HG02642 (cell line): ENCODE measurements at regions not wholly inside any gene's neighbourhood (a gene's known extent, or its start where the extent isn't known, plus 50 kb on each side); places are given as distances from the start of the nearest gene placed in this dataset.

ENCODE experiments used
- ATAC-seq: cut with Tn5 transposase; IDR thresholded peaks from one replicate; pipeline ENCODE4 v1.9.1; 2021; ENCODE audit warnings: mild to moderate bottlenecking; ENCODE audit not compliant: unreplicated experiment, poor library complexity

DNA sequence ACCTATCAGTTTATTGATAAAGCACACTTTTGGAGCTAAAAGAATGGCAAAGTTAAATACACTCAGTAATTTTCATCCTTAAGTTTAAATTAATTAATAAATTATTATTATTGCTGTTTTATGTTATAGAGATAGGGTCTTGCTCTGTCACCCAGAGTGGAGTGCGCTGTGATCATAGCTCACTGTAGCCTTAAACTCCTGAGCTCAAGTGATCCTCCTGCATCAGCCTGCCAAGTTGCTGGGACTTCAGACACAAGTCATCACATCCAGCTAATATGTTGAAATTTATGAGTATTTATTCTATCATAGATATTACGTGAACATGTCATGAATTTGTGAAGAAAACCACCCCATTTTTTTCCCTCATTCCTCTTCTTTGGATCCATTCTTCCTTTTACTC is 64.2 kb downstream of the GJA1 start:
- no peak for ATAC-seq

DNA sequence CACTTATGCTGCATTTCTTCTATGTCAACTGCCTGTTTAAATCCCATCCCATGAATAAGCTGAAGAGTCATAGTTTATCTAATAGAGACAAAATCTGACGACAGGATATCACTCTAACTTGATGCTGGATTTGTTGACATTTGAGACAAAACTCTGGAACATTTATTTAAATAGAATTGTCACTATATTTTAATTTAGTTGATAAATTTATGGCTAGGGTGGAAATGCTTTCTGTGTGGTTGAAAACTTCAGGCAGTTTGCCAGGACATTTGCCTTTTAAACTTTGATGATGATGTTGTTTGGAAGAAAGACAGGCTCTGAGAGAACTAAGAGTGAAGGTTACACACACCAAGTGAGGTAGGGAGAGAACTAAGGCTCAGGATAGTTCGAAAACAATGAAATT is 68.1 kb downstream of the GJA1 start:
- ATAC-seq = no peak

DNA sequence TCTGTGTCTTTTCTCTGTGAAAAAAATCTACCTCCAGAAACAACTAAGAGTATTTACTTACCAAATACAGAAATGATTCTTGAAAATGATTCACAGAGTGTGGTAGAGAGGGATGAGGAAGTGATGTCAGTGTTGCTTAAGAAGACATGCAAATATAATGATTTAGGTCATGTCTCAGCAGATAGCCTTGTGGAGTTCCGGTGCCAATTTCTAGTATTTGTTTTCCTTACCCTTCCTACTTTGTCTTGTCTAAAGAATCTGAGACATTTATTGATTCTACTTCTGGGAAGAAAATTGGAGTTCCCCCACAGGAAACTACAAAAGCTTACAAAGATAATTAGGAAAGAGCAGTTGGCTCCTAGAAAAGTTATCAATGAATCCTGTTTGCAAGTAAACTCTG is 68.8 kb downstream of the GJA1 start:
- no peak for ATAC-seq

DNA sequence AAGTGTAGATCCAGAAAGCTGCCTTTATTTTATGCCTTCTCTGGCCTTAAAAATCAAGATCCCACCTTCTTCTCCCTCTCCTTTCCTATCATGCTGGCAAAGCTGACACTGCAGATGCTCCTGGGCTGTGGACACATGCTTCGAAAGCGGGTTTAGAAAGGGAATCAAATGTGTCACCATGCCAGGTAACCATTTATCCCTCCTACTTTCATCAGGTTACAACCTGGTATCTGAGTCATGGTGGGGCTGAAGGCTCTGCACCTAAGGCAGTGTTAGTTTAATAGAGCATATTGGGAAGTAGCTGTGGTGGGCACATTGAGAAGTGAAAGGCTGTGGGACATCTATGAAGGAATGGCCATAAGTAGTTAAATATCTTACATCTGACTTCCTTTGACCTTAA is 69.8 kb downstream of the GJA1 start:
- ATAC-seq = no peak

DNA sequence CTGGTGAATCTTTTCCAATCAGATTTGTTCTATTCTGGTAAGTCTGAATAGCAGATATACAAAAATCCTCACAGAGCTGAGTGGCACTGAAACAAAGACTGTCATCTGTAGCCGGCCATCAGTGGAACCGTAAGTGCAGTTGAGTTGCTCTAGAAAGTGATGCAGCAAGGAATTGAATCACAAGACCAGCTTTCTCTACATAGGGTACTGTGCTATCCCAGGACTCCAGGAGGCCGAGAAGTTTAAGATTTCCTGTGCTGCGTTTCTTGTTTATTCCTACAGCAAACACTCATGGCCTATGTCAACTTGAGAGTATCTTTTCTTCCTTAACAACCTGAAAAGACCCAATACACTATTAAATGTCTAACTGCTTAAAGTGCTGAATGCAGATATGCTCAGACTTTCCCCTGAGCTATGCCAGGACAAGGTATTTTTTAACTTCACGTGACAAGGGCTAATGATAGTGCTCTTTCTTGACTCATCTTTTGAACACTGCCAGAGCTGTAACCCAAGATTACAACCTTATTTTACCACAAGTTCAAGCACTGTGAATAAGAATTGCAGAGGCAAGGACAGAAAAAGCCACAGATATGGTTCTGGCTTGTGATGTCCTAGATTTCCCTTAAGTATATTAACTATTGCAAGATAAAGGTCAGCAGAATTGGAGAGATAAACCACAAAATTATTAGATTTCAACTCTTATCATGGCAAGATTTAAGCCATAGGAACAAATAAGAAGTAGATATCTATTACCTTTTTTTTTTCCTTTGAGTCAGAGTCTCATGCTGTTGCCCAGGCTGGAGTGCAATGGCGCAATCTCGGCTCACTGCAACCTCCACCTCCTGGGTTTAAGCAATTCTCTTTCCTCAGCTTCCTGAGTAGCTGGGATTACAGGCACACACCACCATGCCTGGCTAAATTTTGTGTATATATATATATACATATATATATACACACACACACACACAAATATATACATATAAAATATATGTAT is 71.6 kb downstream of the GJA1 start:
- no peak for ATAC-seq

DNA sequence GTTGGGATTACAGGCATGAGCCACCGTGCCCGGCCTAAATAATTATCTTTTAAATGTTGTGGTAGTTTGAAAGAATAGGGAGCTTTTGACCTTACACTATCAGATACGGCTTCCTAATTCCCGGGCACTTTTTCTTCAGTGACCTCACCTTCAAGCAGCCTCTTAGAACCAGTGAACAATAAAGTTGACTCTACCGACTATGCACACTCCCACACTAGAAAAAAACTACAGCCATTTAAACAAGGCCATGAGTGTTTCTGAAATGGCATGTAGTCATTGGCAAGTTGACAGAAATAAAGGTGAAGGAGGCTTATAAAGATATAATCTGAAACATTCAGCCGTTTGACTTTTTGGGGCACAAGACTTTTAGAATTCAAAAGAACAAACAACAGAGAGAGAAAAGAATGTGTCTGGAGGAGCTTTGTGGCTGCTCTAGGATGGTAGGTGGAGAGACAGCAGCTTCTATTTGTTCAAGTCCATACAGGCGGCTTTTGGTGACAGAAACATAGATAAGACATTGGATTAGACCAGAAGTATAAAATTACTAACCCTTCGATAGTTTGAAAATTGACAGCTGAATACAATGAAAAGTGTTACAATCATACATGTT is 75.2 kb downstream of the GJA1 start:
- ATAC-seq = no peak

DNA sequence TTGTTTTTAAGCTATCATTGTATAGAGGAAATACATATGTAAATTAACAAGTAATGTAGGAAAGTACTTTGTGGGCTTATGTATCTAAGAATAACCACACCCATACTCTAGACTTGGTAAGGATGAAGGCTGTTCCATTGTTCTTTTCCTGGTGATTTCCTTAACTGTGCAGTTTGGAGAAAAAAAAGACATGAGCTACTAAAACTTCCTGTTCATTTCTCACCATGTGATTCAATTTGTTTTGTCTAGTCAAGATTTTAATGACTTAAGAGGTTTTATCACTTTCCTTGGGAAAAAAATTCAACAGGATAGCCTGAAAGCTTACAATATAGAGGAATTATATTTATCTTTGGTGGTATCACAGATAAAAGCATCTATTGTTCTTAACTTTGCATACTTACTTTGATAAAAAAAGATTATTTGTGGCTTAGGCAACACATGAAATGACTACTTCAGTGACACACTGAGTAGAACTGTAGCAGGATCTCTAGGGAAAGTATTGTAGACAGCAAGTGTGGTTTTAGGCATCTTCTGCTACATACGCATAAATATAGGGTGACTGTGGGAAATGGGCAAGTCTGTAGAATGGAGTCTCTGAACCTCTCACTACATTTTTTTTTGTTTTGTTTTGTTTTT is 80.3 kb downstream of the GJA1 start:
- ATAC-seq = no peak

DNA sequence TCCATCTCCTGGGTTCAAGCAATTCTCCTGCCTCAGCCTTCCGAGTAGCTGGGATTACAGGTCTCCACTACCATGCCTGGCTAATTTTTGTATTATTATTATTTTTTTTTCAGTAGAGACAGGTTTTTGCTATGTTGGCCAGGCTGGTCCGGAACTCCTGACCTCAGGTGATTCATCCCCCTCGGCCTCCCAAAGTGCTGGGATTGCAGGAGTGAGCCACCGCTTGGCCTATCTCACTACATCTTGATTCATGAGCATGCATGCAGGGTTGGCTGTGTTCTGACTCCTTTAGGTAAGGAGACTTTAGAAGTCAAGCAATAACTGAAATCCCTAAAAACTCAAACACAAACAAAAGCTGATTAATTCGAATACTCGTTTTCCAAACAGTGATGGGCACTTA is 80.9 kb downstream of the GJA1 start:
- ATAC-seq = no peak

DNA sequence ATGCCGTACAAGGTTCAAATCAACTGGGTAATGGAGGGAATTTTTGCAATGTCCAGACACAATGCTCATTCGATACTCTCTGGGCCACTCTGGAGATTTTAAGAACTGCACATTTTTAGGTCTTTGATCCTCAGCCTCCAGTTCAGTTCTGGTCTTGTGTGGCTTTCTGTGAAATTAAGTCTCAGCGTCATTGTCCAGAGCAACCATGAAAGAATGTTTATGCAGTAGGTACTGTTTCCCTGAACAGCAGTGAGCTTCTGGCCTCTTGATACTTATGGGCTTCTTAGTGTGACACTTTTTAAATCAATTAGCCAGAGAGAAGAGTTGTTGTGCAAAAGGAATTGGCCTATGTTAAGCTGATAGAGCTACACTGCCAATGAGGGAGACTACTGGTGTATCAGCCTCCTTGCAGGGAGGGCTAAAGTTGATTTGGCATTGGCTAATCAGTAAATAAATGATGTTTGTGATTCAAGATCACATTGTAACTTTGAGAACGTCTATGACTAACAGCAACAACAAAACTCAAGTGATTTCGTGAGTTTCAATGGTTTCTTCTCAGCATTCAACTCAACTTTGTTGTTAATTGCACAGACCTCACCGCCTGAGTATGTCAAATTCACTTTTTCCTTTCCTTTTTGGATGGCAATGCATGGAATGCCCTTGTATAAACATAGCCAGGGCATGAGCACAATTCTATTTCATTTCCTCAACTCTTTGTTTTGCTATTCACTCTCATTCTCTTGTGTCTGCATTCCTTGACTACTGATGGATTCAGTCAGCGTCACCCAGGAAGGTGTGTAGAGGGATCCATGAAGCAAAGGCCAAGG is 85.1 kb downstream of the GJA1 start:
- no peak for ATAC-seq

DNA sequence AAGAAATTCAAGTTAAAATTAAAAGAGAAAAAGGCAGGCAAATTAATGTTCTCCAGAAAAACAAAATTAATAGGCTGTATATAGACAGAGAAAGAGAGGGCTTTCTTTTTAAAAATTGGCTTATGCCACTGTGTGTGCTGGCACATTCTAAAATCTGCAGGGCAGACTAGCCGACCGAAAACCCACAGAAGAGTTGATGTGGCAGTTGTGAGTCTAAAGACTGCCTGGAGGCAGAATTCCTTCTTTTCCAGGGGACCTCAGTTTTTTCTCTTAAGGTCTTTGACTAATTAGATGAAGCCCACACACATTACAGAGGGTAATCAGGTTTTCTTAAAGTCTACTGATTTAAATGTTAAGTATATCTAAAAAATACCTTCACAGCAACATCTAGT is 85.7 kb downstream of the GJA1 start:
- no peak for ATAC-seq

DNA sequence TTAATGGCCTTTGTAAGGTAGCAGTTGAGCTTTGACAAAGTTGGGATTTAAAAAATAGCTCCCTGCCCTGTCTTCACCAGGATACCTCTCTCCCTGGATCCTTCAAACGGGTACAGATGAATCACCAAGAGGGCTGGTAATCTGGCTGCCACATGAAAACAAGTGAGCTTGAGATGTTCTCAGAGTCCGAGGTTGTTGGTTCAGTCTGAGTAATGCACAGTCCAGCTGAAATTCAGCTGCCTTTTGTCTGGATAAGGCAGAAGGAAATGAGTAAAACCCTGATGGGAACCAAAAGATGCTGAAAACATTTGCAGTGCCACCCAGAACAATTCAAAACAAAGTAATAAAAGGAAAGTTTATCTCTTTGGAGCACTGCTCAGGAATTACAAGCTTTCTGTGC is 86.8 kb downstream of the GJA1 start:
- ATAC-seq = no peak

DNA sequence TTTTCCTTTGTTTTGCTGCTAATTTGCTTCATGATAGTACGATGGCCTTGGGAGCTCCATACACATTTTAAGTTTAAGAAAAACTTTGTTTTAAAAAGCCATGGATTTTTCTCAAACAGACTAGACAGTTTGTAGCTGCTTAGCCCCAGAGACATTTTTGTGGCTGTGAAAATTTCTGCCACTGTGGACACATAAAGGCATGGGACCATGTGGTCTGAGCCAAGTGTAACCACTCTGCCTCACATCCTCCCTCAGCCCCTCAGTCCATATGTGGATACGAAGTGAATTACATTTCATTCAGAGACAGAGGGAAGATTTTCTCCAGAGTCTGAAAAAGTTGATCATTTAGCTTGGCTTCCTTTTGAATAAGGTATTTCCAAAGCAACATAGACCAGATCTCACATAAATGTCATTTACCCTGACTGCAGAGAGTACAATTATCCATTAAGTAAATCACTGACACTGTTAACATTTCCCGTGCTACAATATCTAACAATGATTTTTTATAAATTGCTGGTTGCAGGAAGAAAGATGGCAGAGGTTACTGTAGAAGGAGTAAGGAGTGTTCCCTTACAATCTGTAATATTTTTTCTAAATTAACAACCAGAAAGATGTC is 87.4 kb downstream of the GJA1 start:
- no peak for ATAC-seq

DNA sequence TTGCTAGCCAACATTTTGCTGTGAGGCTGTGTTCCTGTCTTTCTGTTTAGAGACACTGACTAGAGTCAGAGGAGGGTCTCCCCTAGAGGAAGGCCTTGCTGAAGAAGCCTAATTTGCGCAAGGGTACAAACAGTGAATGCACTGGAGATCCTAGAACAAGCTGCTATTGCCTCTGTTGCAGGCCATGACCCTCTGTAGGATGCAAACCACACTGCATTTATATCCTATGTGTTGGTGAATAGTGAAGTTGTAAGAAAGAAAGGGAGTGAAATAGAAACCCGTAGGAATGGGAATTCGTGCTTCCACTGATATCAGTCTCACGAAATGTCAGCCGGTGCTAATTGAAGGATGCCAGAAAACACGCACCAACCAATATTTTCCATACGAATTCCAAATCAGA is 88.2 kb downstream of the GJA1 start:
- ATAC-seq = no peak

DNA sequence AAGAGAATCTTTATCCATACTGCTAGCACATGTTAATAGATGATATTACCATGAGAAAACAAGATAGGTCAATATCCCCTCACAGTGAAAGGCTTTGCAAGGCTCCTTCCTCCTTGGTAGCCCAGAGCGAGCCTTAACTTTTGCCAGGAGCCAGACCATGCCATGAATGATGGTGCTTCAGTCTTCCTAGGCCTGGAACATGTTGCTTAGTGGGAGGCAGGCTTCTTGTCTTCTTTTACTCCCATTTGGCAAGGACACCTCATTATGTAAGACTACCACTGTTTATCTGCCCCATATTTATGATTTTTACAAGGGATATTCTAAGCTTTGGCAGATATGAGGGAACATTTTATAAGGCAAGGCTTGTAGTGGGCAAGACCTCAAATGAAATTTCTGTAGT is 90.8 kb downstream of the GJA1 start:
- ATAC-seq = no peak

DNA sequence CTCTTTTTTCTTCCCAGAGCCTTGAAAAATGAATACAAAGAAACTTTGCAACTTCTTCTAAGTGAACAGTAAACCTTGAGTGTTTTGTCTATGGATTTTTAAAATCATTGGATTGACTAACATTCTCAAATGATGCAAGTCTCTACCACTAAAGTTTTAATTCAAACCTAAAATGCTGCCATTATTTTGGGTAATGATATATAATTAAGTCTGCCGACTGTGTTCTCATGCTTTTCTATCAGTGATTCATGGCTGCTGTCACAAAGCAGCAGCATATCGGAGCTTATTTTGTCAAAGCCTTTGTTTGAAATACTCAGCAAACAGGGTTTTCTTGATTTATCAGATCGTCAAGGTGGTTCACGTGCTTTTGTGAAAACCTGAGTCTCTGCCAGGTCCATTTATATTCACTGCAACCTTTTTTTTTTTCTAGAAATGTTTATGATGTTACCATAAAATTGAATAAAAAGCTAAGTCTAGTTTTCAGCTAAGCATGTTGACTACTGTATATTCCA is 96.3 kb downstream of the GJA1 start:
- ATAC-seq = no peak

DNA sequence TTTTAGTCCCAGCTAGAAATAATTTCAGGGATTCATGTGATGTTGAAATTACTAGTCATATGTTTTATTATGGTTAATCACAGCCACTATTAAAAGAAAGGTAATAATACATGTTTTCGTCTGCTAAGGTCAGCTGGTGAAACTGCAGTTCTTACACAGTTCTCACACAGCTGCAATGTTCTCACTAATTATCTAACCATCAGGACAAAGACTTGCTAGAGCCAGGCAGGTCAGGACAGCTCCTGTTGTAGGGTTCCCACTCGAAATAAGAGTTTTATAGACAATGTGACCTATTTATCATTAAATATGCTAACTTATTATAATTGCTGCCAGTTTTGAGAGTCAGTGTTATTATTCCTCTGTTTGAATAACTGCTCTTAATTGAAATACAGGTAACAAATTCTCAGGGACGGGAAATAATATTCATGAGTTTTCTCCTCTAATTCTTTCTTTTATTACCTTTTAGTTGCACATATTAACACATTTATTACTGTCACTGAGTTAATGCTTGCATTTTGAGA is 97.9 kb downstream of the GJA1 start:
- no peak for ATAC-seq

DNA sequence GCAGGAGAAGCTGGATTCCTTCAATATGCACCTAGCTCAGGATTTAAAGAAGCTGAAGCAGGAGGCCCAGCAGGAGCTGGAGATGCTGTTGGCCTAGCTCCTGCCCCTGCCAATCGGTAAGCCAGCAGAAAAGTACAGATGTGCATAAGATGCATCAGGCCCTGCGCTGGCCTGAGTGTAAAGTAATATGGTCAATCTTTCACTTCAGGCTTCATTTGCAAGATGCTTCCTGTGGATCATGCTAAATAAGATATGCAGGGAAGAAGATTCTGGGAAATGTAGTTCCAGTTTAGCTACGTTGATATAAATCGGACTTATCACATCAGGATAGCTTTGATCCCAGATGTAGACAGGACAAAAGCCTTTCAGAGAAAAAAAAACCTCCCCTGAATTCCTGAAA is 100.3 kb downstream of the GJA1 start:
- ATAC-seq = no peak

DNA sequence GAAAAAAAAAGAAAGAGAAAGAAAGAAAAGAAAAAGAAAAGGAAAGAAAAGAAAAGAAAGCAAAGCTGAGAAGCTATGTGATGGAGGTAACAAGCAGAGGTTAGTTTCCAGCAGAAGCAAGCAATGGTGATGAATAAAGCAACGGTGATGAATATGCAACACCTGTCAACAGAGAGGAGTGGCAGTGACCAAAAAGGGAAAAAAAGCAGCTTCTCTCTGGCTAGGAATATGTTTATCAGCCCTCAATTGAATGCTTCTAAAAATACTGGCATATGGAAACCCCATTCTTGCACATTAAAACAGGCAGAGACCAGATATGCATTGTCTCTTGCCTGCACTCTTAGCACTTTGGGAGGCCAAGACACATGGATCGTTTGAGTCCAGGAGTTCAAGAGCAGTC is 100.9 kb downstream of the GJA1 start:
- no peak for ATAC-seq

DNA sequence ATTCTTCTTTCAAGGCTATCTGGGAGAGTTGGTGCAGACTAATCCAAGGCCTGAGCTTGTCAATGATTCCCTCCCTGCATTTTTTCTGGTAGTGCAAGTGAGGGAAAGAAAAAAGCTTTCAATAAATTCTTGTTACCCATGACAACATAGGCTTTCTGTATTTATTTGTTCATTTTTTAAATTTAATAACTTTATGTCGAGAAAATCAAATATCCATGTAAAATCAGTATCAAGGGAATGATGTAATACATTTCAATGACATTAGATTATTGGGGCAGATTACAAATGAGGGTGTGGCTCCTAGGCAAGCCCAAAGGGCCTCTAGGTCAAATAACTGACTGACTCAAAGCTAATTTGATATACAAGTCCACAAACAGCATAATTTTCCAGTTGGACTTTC is 104.0 kb downstream of the GJA1 start:
- ATAC-seq = no peak

DNA sequence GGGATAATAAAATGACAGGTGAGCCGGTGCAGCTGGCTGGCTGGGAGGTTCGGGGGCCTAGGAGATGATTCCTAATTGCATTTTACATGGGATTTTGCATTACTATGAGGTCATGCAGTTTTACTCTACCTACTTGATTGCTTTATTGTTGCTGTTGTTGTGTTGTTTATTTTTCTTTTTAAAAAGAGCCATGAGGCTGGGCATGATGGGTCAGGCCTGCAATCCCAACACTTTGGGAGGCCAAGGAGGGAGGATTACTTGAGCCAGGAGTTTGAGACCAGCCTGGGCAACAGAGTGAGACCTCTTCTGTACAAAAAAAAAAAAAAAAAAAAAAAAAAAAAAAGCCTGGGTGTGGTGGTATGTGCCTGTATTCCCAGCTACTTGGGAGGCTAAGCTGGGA is 104.8 kb downstream of the GJA1 start:
- ATAC-seq = no peak
